Spleen (tissue), 7 donors: ENCODE measurements at regions not wholly inside any gene's neighbourhood (a gene's known extent, or its start where the extent isn't known, plus 50 kb on each side); places are given as distances from the start of the nearest gene placed in this dataset.
"Not testable (repeated sequence)": the region's sequence is repeated elsewhere in the genome, so short reads cannot be mapped to it uniquely, and the experiment has no call there.

ENCODE experiments used
- POLR2A ChIP-seq, 3 donors: fragments of 450-650 bp; IDR thresholded peaks; one replicate each; pipeline ENCODE4 v1.5.1; 2017; ENCODE audit warnings: antibody characterized with exemption in 3 of 3, mild to moderate bottlenecking in 1 of 3
- TF ChIP-seq, protein P1 (sequence below), 11 experiments: fragments of 200-600 bp in 7 of 11; fragments of 450-650 bp in 4 of 11; sonication (generic) in 4 of 11; IDR thresholded peaks in 8 of 11; conservative IDR thresholded peaks in 3 of 11; 1 replicate in 7 of 11; 2 replicates in 4 of 11; pipeline versions ENCODE4 v1.4.0 to v1.8.0; 2016 to 2021; ENCODE audit warnings: antibody characterized with exemption in 11 of 11, inconsistent platforms in 4 of 11, mild to moderate bottlenecking in 1 of 11
- donor health status: DM: no; HTN: no; CAD: no; lungs with moderate emphysema.
- donor health status: DM: no; HTN: no; CAD: no.
- donor health status: DM: no; HTN: no; CAD: no.

DNA sequence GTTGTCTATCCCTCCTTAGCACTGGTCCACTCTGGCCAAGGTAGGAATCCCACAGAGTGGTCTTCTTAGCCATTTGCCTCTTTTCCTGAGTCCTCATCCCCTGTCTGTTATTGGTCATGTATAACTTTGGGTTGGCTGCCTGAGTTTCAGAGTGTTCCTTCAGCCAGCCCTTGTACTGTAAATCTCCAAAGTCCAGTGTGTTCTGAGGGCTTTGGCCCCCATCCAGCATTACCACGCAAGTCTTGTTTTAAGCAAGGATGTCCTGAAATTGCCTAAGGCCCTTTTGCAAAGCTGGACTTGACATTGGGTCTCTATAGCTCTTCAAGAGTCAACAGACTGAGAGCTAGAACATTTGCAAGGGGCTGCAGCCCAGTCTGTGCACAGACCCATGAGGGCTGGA, 52.5 kb upstream of the MTLN start:
- not testable (repeated sequence) for TF ChIP-seq POLR2A (IDR thresholded peaks at IDR 0.05)
- TF ChIP-seq, protein P1, sequence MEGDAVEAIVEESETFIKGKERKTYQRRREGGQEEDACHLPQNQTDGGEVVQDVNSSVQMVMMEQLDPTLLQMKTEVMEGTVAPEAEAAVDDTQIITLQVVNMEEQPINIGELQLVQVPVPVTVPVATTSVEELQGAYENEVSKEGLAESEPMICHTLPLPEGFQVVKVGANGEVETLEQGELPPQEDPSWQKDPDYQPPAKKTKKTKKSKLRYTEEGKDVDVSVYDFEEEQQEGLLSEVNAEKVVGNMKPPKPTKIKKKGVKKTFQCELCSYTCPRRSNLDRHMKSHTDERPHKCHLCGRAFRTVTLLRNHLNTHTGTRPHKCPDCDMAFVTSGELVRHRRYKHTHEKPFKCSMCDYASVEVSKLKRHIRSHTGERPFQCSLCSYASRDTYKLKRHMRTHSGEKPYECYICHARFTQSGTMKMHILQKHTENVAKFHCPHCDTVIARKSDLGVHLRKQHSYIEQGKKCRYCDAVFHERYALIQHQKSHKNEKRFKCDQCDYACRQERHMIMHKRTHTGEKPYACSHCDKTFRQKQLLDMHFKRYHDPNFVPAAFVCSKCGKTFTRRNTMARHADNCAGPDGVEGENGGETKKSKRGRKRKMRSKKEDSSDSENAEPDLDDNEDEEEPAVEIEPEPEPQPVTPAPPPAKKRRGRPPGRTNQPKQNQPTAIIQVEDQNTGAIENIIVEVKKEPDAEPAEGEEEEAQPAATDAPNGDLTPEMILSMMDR (IDR thresholded peaks at IDR 0.05 in 8 of 11, conservative IDR thresholded peaks at IDR 0.05 in 3 of 11) = not testable (repeated sequence)
